Right lung (tissue), 2 donors: ENCODE measurements at regions not wholly inside any gene's neighbourhood (a gene's known extent, or its start where the extent isn't known, plus 50 kb on each side); places are given as distances from the start of the nearest gene placed in this dataset.
"Not testable (repeated sequence)": the region's sequence is repeated elsewhere in the genome, so short reads cannot be mapped to it uniquely, and the experiment has no call there.

Experiments
- DNase-seq, 2 donors: peaks; one replicate each; pipeline ENCODE4 v3.0.0-alpha.2; 2013

DNA sequence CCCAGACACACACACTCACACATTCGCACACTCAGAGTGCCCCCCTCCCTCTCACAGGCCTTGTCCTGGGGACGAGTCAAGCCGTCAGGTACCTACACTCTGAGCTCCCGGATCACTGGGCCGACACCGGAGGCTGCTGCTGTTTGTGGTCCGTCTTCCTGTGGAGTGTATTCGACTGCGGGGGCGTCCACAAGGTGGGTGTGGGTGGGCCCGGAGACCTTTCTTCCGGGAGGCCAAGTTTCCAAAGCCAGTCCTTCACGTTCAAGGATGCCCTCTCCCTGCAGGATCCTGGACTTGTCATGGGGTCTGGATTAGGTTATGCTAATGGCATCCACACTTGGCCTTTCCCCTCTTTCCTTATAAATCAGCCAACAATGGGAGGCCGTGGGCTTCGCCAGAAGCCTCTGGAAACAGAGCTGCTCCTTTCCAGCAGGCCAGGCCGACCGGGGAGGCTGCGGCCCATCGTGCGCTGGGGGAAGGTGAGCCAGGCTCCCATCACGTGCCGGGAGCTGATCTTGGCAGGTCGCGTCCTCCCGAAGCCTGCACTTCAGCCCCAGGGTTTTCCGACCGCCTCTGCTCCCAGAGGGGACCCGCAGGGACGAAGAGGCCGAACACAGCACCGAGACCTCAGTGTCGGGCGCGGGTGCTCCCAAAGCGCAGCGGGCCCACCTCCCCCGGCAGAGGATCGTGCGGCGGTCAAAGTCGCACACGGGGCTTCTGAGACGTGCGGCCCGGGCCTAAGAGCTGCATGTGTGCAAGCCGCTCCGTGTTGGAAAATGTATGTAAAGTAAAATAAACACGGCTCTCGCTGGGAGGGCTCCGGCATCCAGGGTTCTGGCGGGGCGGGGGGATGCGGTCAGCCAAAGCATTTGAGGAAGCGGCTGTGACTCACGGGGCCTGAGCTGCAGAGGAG is 196.5 kb upstream of the ZNF469 start:
- not testable (repeated sequence) for DNase-seq

DNA sequence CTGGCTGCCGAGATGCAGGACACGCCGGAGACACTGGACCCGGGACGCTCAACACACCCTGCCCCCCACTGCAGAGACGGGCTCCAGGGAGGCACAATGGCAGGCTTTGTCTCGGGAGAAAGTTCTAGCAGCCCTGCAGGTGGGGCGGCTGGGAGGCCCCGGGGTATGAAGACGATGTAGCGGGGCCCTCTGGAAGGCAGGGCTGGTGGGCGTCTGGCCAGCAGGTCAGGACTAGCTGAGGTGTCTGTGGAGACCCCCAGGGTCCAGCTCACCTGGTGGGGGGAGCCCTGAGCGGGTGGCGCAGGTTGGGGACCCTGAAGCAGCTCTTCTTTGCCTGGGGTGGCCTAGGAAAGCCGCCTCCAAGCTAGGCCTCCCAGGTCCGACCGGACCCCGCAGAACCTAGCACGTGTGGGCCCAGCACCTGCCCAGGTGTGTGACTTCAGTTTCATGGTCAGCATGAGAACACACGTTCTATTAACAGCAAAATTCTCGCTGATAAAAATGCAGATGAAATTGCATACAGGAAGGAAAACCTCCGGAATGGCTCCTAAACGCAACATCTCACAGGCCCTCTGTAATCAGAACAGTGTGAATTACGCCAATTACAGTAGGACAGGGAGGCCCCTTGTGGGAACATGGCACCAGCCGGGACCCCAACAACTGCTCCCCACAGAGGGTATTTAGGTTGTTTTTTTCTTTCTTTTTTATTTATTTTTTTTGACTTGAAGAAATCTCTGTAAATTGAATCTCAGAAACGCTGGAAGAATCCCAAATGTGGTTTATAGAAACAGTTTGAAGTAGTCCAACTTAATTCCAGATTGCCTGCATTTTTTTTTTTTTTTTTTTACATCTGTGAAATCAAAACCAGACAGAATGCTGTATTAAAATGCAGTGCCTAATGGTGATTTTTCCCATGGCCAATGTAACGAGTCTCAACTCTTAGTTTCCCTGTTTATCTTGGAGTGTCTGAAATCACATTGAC is 195.6 kb upstream of the ZNF469 start:
- DNase-seq, result not testable (repeated sequence)

DNA sequence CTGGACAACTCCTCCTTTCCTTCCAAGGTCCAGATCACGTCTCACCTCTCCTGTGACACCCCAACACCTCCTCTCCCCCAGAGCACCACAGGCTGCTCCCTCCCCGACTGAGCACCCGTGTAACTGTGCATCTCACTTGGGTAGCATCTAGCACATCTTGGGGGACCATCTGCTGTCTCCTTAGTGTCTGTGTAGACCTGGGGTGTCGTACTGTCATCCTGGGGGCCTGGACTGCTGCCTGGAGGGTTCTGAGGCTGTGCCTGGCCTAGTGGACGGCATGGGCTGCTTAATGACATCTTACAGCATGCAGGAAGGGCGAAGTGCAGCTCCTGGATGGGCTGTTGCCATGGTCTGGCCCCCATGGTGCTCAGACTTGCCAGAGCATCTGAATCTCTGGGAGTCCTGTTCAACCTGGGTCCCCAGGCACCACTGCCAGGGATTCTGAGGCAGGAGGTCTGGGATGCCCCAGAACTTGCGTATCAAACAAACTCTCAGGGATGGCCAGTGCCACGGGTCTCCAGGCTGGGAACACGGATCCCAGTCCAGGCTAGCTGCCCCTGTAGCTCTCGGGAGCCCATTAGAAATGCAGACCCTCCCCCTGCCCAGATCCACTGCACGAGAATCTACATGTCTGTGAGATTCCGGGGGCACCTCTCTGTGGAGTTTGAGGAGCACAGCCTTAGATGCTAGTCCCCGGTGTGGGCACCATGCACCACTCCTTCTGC is 194.4 kb upstream of the ZNF469 start:
- DNase-seq, result not testable (repeated sequence)

DNA sequence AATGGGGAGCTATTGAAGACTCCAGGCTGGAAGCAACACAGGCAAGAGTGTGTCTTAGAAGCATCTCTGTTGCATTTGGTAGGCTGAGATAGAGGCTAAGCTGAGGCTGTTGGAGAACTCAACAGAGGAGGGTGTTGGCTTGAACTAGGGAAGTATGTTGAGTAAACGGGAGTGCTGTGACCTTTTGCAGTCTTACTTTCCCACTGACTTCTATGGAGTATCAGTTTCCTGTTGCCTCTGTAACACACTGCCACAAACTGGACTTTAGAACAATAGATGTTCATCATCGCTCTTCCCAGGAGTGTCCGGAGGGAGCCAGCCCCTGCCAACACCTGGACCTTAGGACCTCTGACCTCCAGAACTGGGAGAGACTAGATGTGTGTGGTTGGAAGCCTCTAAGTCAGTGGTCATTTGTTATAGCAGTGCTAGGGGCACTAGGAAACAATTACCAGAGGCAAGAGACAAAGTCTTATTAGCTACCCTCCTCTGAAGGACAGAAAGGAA is 192.1 kb upstream of the ZNF469 start:
- DNase-seq, result not testable (repeated sequence)

DNA sequence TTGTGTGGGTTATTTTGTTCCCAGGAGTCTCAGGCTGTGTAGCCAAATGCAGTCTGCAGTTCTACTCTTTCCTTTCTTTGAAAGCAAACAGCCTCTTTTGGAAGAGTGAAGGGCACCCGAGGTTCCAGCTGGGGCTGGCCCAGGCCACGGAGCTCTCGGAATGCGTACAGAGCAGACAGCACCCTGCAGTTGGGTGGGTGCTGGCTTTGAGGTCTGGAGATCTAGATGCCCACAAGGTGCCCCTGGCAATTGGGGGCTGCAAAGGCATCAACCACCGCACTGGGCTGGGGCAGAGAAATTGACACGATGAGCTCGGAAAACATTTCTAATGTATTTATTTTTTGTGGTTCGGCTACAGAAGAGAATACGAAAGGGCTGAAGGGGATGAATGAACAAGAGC is 191.6 kb upstream of the ZNF469 start:
- DNase-seq, result not testable (repeated sequence)

DNA sequence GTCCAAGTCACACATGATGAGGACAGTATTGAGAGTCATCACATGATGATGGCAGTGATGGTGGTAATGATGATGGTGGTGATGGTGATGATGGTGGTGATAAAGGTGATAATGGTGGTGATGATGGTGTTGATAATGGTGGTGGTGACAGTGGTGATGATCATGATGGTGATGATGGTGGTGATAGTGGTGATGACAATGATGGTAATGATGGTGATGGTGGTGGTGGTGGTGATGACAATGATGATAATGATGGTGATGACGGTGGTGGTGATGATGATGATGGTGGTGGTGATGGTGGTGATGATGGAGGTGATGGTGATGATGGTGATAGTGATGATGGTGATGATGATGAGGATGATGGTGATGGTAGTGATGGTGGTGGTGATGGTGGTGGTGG is 190.2 kb upstream of the ZNF469 start:
- DNase-seq, result no peak

DNA sequence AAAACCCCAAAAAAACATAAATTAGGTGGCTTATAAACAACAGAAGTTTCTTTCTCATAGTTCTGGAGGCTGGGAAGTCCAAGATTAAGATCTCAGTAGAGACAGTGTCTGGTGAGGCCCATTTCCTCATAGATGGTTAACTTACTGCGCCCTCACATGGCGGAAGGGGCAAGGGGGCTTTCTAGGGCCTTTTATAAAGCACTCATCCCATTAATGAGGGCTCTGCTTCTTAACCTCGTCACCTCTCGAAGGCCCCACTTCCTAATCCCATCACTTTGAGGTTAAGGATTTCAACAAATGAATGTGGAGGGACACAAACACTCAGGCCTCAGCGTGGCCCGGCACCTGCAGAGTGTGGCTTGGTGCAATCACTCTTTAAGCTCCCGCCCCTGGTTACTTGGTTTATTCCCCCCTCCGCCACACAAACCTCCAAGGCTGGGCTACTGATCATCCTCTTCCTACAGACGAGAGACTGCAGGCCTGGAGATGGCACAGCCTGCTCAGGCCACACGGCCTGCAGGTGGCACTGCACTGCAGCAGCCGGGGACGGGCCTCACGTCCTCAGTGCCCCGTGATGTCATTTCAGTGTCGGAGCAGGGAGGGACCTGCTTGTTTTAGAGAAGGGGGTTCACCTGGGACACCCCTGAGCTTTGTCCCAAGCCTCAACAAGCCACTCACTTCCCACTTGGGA is 188.9 kb upstream of the ZNF469 start:
- peak; percentile 45 to 47 for DNase-seq

DNA sequence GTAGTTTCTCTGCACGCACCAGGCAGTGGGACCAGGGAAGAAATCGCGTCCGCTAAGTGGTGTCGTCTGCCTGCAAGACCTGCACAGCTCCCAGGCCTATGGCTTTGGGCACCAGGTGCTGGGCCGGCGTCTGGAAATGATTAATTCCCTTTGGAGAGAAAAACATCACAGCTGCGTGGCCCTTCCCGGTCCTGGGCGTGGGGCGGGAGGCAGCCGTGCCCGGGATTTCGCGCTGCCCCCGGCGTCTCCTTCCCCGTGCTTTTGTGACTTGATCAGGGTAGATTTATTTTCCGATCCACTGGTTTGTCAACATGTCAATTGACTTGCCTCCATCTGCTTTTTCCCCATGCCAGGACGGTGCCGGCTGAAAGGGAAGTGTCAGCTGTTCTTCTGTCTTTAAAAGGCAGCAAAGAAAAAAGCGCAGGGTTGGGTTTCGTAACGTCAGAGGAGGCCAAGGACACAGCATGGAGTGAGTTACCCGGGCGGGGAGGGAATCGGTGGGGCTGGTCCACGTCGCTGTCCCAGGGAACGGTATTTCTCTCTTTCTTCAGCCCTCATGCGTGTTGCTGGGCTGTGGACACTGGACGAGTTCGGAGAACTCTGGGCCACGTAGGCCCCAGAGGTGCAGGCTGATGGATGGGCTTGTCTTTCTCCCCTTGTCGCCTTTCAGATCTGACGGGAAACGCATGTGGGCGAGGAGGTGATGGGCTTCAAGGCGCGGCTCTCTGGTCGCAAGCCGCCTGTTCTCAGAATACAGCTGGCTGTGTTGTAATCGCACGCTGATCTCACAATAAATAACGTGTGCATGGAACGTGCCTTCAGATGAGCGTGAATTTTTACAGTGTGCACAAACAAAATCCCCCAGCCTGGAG is 188.1 kb upstream of the ZNF469 start:
- DNase-seq, result peak; percentile 55 to 61

DNA sequence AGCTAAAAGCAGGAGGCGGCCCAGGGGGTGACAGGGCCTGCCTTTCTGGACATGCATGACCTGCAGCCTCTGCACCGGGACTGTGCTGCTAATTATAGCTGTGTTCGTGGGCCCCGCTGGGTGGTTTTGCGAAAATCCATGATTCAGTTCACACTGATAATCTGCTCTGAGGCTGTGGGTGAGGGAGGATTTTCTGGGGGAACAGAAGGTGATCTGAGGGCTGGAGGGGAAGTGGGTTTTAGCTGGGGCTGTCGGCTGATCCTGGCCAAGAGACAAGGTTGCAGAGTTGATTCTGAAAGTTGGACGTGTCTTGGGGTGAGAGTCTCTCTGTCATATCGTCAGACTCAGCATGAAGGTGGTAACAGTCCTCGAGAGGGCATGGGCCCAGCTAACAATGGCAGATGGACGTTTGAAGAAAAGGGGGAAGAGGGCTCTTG is 187.5 kb upstream of the ZNF469 start:
- DNase-seq, result no peak

DNA sequence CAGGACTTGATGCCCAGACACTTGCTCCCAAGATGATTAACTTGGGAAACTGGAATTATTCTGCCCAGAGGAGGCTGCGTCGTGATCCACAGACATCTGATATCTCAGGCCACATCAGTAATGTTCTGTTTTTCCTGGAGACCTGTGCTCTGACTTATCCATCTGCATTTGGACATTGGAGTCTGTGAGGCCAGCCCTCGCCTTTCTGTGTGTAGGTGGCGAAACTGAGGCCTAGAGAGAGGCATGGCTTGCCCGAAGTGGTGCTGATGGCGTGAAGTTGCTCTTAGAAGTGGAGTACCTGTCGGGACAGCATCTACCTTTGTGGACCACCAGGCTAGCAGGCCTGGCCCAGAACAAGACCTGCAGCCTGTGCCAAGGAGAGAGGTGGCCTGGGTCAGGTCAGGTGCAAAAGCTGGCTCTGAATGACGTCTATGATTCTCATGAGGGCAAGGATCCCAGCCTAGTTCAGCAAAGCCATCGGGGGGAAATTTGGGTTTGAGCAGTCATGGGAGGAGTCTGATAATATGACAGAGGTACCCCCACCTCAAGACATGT is 186.8 kb upstream of the ZNF469 start:
- no peak for DNase-seq

DNA sequence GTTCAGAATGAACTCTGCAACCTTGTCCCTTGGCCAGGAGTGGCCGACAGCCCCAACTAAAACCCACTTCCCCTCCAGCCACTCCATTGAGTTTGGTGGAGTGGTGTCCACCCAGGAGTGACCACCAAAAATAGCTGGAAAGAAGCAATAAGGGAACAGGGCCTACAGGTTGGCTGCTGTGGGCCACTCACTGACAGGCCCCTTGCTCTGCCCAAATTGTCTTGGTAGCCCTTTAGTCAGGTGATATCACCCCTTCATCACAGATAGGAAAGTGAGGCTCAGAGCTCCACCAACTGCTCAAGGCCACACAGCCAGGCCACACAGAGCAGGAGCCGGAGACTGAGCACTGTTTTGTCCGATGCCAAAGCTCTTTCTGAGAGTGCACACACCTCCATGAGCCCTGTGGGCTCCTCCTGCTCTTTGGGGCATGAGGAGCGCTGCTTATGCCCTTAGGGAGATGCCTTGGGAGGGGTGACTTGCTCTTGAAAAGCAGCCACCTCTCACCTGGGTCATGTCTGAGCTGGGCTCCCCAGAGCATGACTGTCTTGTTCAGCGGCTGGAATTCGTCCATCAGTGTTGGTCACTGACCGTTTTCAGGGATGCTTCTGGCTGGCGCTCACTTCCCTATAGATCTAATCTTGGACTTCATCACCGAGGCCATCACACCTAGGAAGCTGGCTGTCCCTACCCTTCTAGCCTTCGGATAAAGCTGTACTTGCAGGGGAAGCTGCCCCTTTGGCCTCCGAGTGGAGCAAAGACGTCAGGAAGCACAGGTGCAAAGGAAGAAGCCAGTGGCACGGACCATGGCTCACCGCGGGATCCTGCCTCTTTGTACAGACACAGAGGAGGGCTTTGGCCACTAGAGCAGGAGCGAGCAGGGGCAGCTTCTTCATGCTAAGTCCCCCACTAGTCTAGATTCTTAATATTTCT is 186.0 kb upstream of the ZNF469 start:
- no peak for DNase-seq

DNA sequence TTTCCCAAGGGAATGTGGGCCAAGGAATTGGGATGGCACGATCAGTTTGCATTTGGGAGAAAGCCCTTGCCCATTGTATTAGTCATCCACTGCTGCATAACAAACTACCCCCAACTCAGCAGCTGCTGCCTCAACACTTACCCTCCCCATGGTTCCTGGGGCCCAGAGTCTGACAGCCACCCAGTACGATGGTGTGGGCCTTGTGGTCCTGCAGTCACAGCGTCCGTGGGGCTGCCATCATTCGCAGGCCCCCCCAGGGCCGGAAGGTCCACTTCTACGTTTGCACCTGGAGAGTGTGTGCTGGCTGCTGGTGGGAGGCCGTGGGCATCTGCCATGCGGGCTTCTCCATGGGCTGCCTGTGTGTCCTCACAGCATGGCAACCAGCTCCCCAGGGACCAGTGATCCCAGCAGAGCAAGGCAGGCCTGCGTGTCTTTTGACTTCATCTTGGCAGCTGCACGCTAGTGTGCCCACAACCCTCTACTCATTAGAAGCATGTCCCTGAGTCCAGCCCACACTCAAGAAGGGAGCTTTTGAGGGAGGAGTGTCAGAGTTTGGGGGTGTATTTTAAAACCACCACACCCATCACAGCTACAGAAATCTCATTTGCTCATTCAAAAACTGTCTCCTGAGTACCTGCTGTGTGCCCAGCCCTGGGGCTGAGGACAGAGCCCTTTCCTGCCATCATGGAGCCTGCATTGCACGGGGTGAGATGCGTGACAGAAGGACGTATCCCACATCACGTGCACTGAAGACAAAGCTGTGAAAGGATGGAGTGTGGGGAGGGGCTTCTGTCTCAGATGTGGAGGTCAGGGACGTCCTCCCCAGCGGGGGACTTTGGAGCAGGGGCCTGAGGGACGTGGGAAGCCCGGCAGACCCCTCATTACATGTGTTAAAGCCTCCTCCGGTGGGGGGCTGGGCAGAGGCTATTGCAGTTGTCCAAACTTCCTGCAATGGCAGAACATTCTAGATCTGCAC is 185.0 kb upstream of the ZNF469 start:
- DNase-seq, result no peak

DNA sequence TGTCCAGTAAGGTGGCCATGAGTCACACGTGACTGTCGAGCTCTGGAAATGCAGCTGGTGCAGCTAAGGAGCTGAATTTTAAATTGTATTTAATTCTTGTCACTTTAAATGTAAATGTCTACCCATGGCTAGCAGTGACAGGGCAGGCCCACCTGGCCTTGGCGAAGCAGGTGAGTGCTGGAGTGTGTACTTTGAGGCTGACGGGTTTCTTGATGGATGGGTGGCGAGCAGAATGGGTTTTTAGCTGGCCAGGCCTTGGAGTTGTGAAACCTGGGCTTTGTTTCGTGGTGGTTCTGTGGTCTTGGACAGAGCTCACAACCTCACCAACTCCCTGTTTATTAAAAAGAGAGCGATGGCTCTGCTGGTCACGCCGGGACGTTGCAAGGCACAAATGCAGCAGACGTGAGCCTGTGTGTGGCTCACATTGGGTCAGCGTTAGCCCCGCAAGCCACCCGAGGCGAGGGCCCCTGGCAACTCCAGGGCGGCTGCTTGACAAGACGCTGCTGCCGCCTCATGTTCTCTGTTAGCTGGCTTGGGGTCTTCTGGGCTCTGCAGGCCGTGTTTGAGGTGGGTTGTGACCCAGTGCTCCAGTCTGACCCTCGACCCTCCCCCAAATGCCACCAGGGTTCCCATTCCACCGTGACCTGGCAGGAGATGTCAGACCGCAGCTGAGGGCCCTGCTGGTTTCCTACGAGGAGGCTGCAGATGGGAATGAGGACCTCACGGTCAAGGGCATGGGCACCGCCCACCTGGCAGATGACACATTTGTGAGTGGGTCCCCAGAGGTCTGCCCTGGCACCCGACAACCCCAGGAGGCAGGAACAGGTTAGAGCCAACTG is 184.1 kb upstream of the ZNF469 start:
- DNase-seq, result not testable (repeated sequence)

DNA sequence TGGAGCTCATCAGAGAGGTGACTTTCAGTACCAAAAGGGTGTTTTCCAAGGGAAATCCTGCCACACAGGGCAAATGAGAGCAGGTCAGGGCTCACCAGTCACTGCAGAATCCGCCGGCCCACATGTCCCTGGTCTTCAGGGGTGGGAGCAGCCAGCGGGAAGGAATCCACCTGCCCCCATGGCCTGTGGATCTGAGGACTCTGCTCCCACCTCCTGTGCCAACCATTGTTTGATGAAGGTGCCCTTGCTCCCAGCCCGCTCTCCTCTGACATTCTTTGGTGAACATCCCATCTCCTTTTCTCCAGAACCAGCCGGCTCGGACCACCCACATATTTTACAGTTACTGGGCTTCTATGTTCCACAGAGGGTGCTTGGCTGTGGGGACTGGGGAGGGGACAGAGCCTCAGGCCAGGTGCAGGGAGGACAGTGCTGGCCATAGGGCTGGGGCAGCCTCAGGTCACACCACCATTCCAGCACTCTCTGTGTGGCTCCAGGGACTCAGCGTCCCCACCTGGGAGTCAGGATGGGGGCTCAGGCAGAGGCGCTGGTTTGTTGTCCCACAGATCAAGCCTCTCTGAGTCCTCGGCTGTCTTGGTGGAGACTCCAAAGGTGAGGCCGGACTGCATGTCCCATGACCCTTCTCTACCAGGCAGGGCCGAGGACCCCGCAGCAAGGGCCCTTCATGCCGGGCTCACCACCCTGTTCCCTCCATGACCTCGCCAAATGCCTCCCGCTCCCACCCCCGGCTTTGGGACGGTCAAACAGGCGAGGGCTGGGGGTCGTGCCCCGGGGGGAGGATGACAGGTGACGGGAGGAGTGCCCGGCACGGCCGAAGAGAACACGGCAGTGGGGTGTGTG is 183.2 kb upstream of the ZNF469 start:
- DNase-seq, result not testable (repeated sequence)
